ENCODE measurements at regions not wholly inside any gene's neighbourhood (a gene's known extent, or its start where the extent isn't known, plus 50 kb on each side); places are given as distances from the start of the nearest gene placed in this dataset.

GRCh38 chr2:18474700-18475099, 85.8 kb downstream of the RDH14 start:
- Histone ChIP-seq H3K9me3 (replicated peaks; ENCODE audit: control insufficient read depth, insufficient read depth, low read length) (no peaks in the 10 kb centered on the region), H3K79me2 (ENCODE audit: control insufficient read depth, insufficient read depth, low read length) (no peaks in the 10 kb centered on the region), H3K27ac (ENCODE audit: insufficient read depth, low read depth, low read length) (no peak overlapping the region), H3K4me3 (replicated peaks in 1 of 3; ENCODE audit: insufficient read depth in 1 of 3, low read depth in 1 of 3, low read length in 3 of 3) (no peak overlapping the region), H3K9me1 (replicated peaks; ENCODE audit: control insufficient read depth, extremely low read depth, insufficient read depth, low read length) (no peaks in the 10 kb centered on the region), H3K36me3 (ENCODE audit: control insufficient read depth in 2 of 2, extremely low read depth in 1 of 2, insufficient read depth in 2 of 2, low read length in 2 of 2) (no peaks in the 10 kb centered on the region), H3K4me1 (ENCODE audit: control insufficient read depth, extremely low read depth, insufficient read depth, low read length) (no peaks in the 10 kb centered on the region), H4K20me1 (replicated peaks; ENCODE audit: control insufficient read depth, extremely low read depth, insufficient read depth, low read length) (no peaks in the 10 kb centered on the region), H3K4me2 (ENCODE audit: insufficient read depth, low read length) (no peak overlapping the region), H3K9ac (replicated peaks; ENCODE audit: extremely low read depth, insufficient read depth, low read length) (no peak overlapping the region), H3K27me3 (ENCODE audit: control insufficient read depth in 2 of 2, insufficient read depth in 2 of 2, low read length in 2 of 2) (no peaks in the 10 kb centered on the region), H2AFZ (ENCODE audit: low read depth, low read length) (no peak overlapping the region)
- DNase-seq (ENCODE audit: low read depth, low spot score) (no peak), FAIRE-seq (no peak)
- intact Hi-C loops (cut with micrococcal nuclease): no loop called here
- POLR2A ChIA-PET: no interaction called here
- no TSS peak for BruUV-seq (replicated peaks)
- TF ChIP-seq CTCF (IDR thresholded peaks at IDR 0.05; ENCODE audit: extremely low read depth in 1 of 2, insufficient read depth in 1 of 2, low read depth in 1 of 2, low read length in 2 of 2) (no peak), JUN (IDR thresholded peaks at IDR 0.05; ENCODE audit: borderline replicate concordance, insufficient read depth, insufficient read length, low read depth) (no peak), MYC (IDR thresholded peaks at IDR 0.05; ENCODE audit: low read depth, low read length) (no peak), POLR2A (IDR thresholded peaks at IDR 0.05; ENCODE audit: low read depth, low read length) (no peak), EZH2 (IDR thresholded peaks at IDR 0.05; ENCODE audit: borderline replicate concordance, low read depth, low read length, severe bottlenecking) (no peak), POLR2AphosphoS5 (IDR thresholded peaks at IDR 0.05; ENCODE audit: insufficient read depth, low read depth, low read length) (no peak), GATA2 (IDR thresholded peaks at IDR 0.05; ENCODE audit: insufficient read depth, insufficient read length, low read depth, low read length) (no peak), FOS (IDR thresholded peaks at IDR 0.05; ENCODE audit: borderline replicate concordance, insufficient read depth, low read length) (no peak)
- TF ChIP-seq, protein P1, sequence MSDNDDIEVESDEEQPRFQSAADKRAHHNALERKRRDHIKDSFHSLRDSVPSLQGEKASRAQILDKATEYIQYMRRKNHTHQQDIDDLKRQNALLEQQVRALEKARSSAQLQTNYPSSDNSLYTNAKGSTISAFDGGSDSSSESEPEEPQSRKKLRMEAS (IDR thresholded peaks at IDR 0.05; ENCODE audit: insufficient read depth, insufficient read length): no peak
- CTCF ChIA-PET: no interaction called here
- dilution Hi-C loops (cut with MboI; ENCODE audit: extremely low pct_ligation_motif_present, low sequenced_read_pairs): no loop called here

Data from endothelial cell of umbilical vein (primary cell).